Spleen (tissue), 11 donors: ENCODE measurements at regions not wholly inside any gene's neighbourhood (a gene's known extent, or its start where the extent isn't known, plus 50 kb on each side); places are given as distances from the start of the nearest gene placed in this dataset.

Source experiments
- DNase-seq: peaks from one replicate; pipeline ENCODE4 v3.0.0-alpha.2; 2020
- H3K27ac ChIP-seq, 8 donors: fragments of 200-600 bp; sonication (generic) in 7 of 8; 1 replicate in 4 of 8; 2 replicates in 4 of 8; pipeline versions ENCODE4 v1.5.0 to v1.8.0; 2016 to 2021; ENCODE audit warnings: inconsistent platforms in 4 of 8, mild to moderate bottlenecking in 4 of 8, moderate library complexity in 1 of 8
- H3K27me3 ChIP-seq, 7 donors: fragments of 200-600 bp; sonication (generic) in 6 of 7; replicated peaks in 1 of 7; 1 replicate in 4 of 7; 2 replicates in 3 of 7; pipeline versions ENCODE4 v1.5.0 to v1.8.0; 2016 to 2021; ENCODE audit warnings: inconsistent platforms in 3 of 7, mild to moderate bottlenecking in 1 of 7
- H3K36me3 ChIP-seq, 6 donors: fragments of 200-600 bp; sonication (generic) in 5 of 6; 1 replicate in 4 of 6; 2 replicates in 2 of 6; pipeline versions ENCODE4 v1.5.0 to v1.8.0; 2016 to 2021; ENCODE audit warnings: inconsistent platforms in 2 of 6
- H3K4me1 ChIP-seq, 6 donors: fragments of 200-600 bp; sonication (generic) in 5 of 6; 1 replicate in 3 of 6; 2 replicates in 3 of 6; pipeline versions ENCODE4 v1.5.0 to v1.8.0; 2016 to 2021; ENCODE audit warnings: inconsistent platforms in 3 of 6
- H3K4me3 ChIP-seq, 8 donors: fragments of 200-600 bp; sonication (generic) in 7 of 8; 1 replicate in 4 of 8; 2 replicates in 4 of 8; pipeline versions ENCODE4 v1.5.0 to v1.8.0; 2016 to 2021; ENCODE audit warnings: inconsistent platforms in 4 of 8, mild to moderate bottlenecking in 4 of 8, moderate library complexity in 2 of 8
- H3K9me3 ChIP-seq, 8 donors: fragments of 200-600 bp; sonication (generic) in 7 of 8; 1 replicate in 4 of 8; 2 replicates in 4 of 8; pipeline versions ENCODE4 v1.5.0 to v1.8.0; 2016 to 2021; ENCODE audit warnings: inconsistent platforms in 4 of 8
- POLR2A ChIP-seq, 3 donors: fragments of 450-650 bp; IDR thresholded peaks; one replicate each; pipeline ENCODE4 v1.5.1; 2017; ENCODE audit warnings: antibody characterized with exemption in 3 of 3, mild to moderate bottlenecking in 1 of 3
- POLR2AphosphoS5 ChIP-seq, 3 donors: sonication (generic); formaldehyde crosslinking; IDR thresholded peaks; one replicate each; pipeline ENCODE4 v1.5.1; 2017; ENCODE audit warnings: antibody characterized with exemption in 3 of 3
- WGBS, 5 donors: extraction: QIAGEN DNeasy Blood & Tissue Kit in 3 of 5; methylation state at CpG; one replicate each; pipeline versions ENCODE4 v1.1.5 to v1.1.7; 2013 to 2018; 5-methylcytosine and 5-hydroxymethylcytosine counted together
- intact Hi-C: fragments of 100-400 bp; cut with DNase I; formaldehyde crosslinking; loops from one replicate; pipeline ENCODE4 v1.15.0; 2023; ENCODE audit warnings: low total_unique reads
- TF ChIP-seq, protein P1 (sequence below), 11 experiments: fragments of 200-600 bp in 7 of 11; fragments of 450-650 bp in 4 of 11; sonication (generic) in 4 of 11; IDR thresholded peaks in 8 of 11; conservative IDR thresholded peaks in 3 of 11; 1 replicate in 7 of 11; 2 replicates in 4 of 11; pipeline versions ENCODE4 v1.4.0 to v1.8.0; 2016 to 2021; ENCODE audit warnings: antibody characterized with exemption in 11 of 11, inconsistent platforms in 4 of 11, mild to moderate bottlenecking in 1 of 11
- donor health status: healthy with polysubstance abuse.
- donor health status: DM: no; HTN: no; CAD: no; lungs with moderate emphysema.
- donor health status: DM: no; HTN: no; CAD: no.
- donor health status: Bipolar disorder and iron deficiency.
- donor health status: healthy.
- donor health status: DM: no; HTN: no; CAD: no.
- donor health status: DM: yes; HTN: yes; CAD: no.

DNA sequence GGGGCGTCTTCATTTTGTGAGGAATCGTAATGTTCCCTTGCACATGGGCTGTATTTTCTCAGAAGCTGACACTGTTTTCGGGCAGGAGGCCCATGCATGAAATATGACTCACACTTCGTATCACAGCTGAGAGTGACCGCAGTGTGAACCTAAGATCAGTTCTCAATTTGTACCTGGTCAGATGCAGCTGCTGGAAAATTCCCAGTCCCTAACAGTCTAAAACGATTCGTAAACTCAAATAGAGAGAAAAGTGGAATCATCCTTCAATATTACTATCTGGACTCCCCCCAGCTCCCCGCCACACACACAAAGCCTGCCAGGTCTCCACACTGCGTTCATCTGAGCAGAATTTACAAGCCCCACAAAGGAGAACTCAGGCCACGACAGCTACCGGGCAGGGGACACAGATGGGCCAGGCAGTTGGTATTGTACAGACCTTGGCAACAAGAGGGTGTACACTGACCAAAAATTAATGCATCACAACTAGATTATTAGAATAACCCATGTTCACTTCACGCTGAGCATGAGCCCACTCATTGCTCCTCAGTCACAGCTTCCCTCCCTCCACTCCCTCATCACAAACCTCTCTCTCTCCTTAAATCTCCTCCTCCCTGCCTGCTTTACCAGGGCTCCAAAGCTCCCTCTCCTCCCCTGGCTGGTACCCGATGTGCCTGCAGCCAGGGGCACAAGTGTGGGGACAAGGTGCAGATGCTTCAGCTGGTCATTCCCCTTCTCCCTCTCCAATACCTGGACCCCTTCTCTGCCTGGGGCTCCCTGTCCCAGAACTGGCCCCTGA is 488.4 kb downstream of the PREX1 start:
- DNase-seq, result no peak
- 60 to 80% (median 75%) methylated on average over 13 of the region's 13 CpGs for WGBS, 5 donors
- TF ChIP-seq, protein P1, sequence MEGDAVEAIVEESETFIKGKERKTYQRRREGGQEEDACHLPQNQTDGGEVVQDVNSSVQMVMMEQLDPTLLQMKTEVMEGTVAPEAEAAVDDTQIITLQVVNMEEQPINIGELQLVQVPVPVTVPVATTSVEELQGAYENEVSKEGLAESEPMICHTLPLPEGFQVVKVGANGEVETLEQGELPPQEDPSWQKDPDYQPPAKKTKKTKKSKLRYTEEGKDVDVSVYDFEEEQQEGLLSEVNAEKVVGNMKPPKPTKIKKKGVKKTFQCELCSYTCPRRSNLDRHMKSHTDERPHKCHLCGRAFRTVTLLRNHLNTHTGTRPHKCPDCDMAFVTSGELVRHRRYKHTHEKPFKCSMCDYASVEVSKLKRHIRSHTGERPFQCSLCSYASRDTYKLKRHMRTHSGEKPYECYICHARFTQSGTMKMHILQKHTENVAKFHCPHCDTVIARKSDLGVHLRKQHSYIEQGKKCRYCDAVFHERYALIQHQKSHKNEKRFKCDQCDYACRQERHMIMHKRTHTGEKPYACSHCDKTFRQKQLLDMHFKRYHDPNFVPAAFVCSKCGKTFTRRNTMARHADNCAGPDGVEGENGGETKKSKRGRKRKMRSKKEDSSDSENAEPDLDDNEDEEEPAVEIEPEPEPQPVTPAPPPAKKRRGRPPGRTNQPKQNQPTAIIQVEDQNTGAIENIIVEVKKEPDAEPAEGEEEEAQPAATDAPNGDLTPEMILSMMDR (IDR thresholded peaks at IDR 0.05 in 8 of 11, conservative IDR thresholded peaks at IDR 0.05 in 3 of 11), result no peak
- TF ChIP-seq POLR2A (IDR thresholded peaks at IDR 0.05) (no peak), POLR2AphosphoS5 (IDR thresholded peaks at IDR 0.05) (no peak)
- peaks cover 0 to 41% (median 0%) of the 10 kb centered on the region in 7 donors for H3K27me3 ChIP-seq
- no peak overlapping the region for H3K4me3 ChIP-seq
- H3K4me1 ChIP-seq, result peaks cover 0 to 22% (median 0%) of the 10 kb centered on the region in 6 donors
- no peak overlapping the region for H3K27ac ChIP-seq
- intact Hi-C loops, result no loop called here
- no peaks in the 10 kb centered on the region for H3K9me3 ChIP-seq
- no peaks in the 10 kb centered on the region for H3K36me3 ChIP-seq

DNA sequence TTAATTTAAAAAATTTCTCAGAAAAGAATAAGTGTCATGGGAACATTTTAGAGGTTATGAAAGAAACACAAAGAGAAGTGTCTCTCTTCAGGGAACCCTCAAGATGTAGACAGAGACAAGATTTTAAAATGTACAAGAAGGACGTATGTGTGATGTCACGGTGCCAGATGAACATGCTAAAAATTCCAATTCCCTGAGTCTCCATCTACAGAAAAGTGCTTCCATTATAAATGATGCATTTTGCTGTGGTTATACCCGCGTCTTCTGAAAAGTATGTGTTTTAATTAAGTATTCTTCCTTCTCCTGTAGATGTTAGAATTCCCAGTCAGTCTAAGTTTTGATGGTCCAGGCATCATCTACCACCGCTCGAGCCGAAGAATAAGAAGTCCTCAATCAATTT is 489.1 kb downstream of the PREX1 start:
- 79 to 88% (median 86%) methylated on average over 7 of the region's 7 CpGs for WGBS, 5 donors
- H3K27ac ChIP-seq, result no peak overlapping the region
- H3K4me3 ChIP-seq, result no peak overlapping the region
- intact Hi-C loops, result no loop called here
- peaks cover 0 to 22% (median 0%) of the 10 kb centered on the region in 6 donors for H3K4me1 ChIP-seq
- no peaks in the 10 kb centered on the region for H3K36me3 ChIP-seq
- H3K9me3 ChIP-seq, result no peaks in the 10 kb centered on the region
- peaks cover 0 to 47% (median 0%) of the 10 kb centered on the region in 7 donors for H3K27me3 ChIP-seq
- TF ChIP-seq POLR2AphosphoS5 (IDR thresholded peaks at IDR 0.05) (no peak), POLR2A (IDR thresholded peaks at IDR 0.05) (no peak)
- TF ChIP-seq, protein P1 (IDR thresholded peaks at IDR 0.05 in 8 of 11, conservative IDR thresholded peaks at IDR 0.05 in 3 of 11), result no peak
- DNase-seq, result no peak

DNA sequence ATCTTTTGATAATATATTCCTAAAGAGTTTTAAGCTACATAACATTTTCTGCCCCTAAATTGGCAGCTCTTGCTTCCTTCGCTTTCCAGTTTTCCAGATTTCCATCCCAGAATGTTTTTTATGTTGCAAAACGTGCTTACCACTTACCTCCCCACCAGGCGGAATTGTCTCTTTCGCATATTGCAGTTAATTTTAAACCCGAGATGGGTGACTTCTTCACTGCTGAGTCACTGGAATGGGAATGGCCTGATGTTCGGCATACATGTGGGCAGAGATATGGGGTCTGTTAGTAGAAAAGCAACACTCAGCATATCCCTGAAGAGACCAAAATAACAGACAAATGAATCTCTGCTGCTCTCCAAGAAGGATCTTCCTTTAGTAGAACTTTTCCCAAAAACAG is 491.2 kb downstream of the PREX1 start:
- Histone ChIP-seq H3K9me3 (no peaks in the 10 kb centered on the region), H3K4me1 (peaks cover 0 to 22% (median 0%) of the 10 kb centered on the region in 6 donors), H3K27ac (no peak overlapping the region), H3K36me3 (no peaks in the 10 kb centered on the region), H3K27me3 (peaks cover 0 to 44% (median 0%) of the 10 kb centered on the region in 7 donors), H3K4me3 (no peak overlapping the region)
- TF ChIP-seq POLR2AphosphoS5 (IDR thresholded peaks at IDR 0.05) (no peak), POLR2A (IDR thresholded peaks at IDR 0.05) (no peak)
- TF ChIP-seq, protein P1 (IDR thresholded peaks at IDR 0.05 in 8 of 11, conservative IDR thresholded peaks at IDR 0.05 in 3 of 11), result no peak
- 78 to 91% (median 82%) methylated on average over 6 of the region's 6 CpGs for WGBS, 5 donors
- intact Hi-C loops, result no loop called here
- DNase-seq, result no peak

DNA sequence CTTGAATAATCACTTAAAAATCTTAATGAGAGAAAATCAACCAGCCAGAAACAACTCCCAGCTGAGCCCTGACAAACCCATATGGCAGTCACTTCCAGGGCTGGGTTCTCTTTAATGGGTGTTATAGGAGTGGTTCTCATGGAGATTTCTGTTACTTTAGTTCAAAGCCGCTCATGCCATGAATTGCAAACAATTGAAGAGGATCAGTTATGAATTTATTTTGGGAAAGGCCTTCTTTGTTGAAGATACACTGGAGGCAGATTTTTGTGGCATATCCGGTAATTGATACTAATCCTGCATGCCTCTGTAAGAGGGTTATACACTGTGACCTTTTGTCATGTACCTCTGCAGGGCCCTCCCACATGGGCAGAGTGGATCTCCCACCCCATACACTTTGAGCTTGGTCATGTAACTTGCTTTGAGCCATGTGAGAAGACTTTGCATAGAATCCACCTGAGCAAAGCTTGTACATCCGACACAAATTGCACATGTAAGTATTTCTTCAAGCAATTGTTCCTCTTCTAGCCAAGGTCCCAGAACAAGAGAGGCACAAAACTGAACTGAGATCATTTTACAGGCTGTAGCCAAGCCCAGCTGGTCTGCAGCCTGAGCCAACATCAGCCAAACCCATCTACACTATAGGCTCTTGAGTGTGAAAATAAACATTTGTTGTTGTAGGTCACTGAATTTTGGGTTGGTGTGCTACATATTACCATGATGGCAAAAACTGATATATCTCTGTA is 492.3 kb downstream of the PREX1 start:
- no peak for DNase-seq
- intact Hi-C loops, result no loop called here

More for the DNA sequence above, 492.3 kb downstream of the PREX1 start:
- Histone ChIP-seq H3K27ac (no peak overlapping the region), H3K27me3 (peaks cover 0 to 46% (median 0%) of the 10 kb centered on the region in 7 donors), H3K4me3 (no peak overlapping the region), H3K9me3 (no peaks in the 10 kb centered on the region), H3K4me1 (peaks cover 0 to 12% (median 0%) of the 10 kb centered on the region in 6 donors), H3K36me3 (no peaks in the 10 kb centered on the region)
- WGBS, 5 donors, result 81 to 90% (median 84%) methylated on average over 3 of the region's 3 CpGs
- TF ChIP-seq POLR2A (IDR thresholded peaks at IDR 0.05) (no peak), POLR2AphosphoS5 (IDR thresholded peaks at IDR 0.05) (no peak)
- TF ChIP-seq, protein P1 (IDR thresholded peaks at IDR 0.05 in 8 of 11, conservative IDR thresholded peaks at IDR 0.05 in 3 of 11), result no peak
